NB4 (cell line): ENCODE measurements at regions not wholly inside any gene's neighbourhood (a gene's known extent, or its start where the extent isn't known, plus 50 kb on each side); places are given as distances from the start of the nearest gene placed in this dataset.

Experiments
- CTCF ChIP-seq: IDR thresholded peaks from one replicate; pipeline ENCODE4 v1.5.1; 2012; ENCODE audit warnings: low read depth, low read length
- MAX ChIP-seq: IDR thresholded peaks from 2 replicates; pipeline ENCODE4 v1.6.1; 2011; ENCODE audit warnings: low read depth, low read length
- MYC ChIP-seq: IDR thresholded peaks from 2 replicates; pipeline ENCODE4 v1.6.1; 2011; ENCODE audit warnings: low read depth, low read length
- POLR2A ChIP-seq: IDR thresholded peaks from 2 replicates; pipeline ENCODE4 v1.6.1; 2011; ENCODE audit warnings: mild to moderate bottlenecking; ENCODE audit not compliant: insufficient read length; ENCODE audit errors: extremely low read depth

DNA sequence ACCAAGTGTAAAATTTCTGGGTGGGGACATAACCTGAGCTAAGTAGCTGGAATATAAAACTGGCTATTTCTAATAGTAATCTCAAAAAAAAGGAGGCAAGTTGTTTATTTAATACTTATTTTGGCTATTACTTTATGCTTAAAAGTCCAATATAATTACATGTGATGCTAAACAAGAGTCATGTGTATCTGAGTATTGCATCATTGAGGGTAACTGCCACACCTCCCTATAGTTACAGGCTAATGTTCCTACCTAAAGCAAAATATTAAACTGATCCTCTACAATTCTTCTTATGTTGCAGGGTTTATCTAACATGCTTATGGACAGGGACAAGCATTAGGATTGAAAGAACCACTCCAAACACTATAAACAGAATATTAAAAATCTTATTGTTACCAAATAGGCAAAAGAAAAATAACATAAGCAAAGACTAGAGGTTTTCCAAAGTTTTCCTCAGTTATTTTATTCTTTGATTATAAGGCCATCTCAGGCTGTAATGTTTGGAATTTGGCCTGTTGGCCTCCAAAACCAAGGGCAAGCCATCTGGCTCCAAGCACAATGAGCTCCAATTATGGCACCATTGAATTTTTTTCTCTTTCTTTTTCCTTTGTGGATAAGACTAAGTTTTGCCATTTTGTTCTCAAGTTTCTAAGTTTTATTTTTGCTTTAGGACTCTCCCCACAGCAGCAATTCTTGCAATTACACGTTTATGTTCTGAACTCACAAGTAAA is 75.8 kb upstream of the ABI3BP start:
- no peak for TF ChIP-seq CTCF
- no peak for TF ChIP-seq POLR2A
- TF ChIP-seq MAX = no peak
- TF ChIP-seq MYC = no peak
